ENCODE measurements at regions not wholly inside any gene's neighbourhood (a gene's known extent, or its start where the extent isn't known, plus 50 kb on each side); places are given as distances from the start of the nearest gene placed in this dataset.

DNA sequence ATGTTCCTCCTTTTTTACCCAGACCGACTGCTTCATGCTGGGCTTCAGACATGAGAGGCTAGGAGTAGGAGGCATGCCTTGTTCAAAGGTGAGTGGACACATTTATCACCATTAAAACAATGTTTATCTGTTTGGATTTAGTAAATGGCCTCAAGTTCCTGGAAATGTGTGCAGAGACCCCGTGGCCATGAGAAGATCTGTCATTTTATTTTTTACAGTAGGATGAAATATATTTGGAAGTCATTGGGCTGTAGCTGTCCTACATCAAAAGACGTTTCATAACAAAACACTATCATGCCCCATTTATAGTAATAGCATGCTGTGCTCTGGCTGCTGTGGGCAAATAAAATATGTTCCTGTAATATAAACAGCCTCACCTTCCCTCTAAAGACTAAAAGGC is 403.9 kb upstream of the TNP1 start:
- no peak overlapping the region for H2AFZ ChIP-seq (ENCODE audit: low read depth)
- DNase-seq = no peak
- peaks cover 4% of the 10 kb centered on the region; the same call in 1 of the 2 replicates for H3K9me3 ChIP-seq
- no peak overlapping the region for H3K27ac ChIP-seq (ENCODE audit: low read depth in 2 of 2, low read length in 1 of 2)
- H3K9me2 ChIP-seq = no peaks in the 10 kb centered on the region
- H3K36me3 ChIP-seq (replicated peaks in 1 of 2; ENCODE audit: control insufficient read depth in 1 of 2, insufficient read depth in 2 of 2, low read length in 1 of 2) = no peaks in the 10 kb centered on the region
- ChIA-PET POLR2A (no interaction called here), CTCF (no interaction called here)
- no peaks in the 10 kb centered on the region for H3K27me3 ChIP-seq (ENCODE audit: insufficient read depth)
- TF ChIP-seq, protein P1, sequence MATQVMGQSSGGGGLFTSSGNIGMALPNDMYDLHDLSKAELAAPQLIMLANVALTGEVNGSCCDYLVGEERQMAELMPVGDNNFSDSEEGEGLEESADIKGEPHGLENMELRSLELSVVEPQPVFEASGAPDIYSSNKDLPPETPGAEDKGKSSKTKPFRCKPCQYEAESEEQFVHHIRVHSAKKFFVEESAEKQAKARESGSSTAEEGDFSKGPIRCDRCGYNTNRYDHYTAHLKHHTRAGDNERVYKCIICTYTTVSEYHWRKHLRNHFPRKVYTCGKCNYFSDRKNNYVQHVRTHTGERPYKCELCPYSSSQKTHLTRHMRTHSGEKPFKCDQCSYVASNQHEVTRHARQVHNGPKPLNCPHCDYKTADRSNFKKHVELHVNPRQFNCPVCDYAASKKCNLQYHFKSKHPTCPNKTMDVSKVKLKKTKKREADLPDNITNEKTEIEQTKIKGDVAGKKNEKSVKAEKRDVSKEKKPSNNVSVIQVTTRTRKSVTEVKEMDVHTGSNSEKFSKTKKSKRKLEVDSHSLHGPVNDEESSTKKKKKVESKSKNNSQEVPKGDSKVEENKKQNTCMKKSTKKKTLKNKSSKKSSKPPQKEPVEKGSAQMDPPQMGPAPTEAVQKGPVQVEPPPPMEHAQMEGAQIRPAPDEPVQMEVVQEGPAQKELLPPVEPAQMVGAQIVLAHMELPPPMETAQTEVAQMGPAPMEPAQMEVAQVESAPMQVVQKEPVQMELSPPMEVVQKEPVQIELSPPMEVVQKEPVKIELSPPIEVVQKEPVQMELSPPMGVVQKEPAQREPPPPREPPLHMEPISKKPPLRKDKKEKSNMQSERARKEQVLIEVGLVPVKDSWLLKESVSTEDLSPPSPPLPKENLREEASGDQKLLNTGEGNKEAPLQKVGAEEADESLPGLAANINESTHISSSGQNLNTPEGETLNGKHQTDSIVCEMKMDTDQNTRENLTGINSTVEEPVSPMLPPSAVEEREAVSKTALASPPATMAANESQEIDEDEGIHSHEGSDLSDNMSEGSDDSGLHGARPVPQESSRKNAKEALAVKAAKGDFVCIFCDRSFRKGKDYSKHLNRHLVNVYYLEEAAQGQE (IDR thresholded peaks at IDR 0.05; ENCODE audit: low read depth, low read length) = no peak
- TF ChIP-seq RCOR1 (IDR thresholded peaks at IDR 0.05; ENCODE audit: low read length) = no peak
- TF ChIP-seq GABPA (IDR thresholded peaks at IDR 0.05; ENCODE audit: low read depth) = no peak
- TF ChIP-seq, protein P2, sequence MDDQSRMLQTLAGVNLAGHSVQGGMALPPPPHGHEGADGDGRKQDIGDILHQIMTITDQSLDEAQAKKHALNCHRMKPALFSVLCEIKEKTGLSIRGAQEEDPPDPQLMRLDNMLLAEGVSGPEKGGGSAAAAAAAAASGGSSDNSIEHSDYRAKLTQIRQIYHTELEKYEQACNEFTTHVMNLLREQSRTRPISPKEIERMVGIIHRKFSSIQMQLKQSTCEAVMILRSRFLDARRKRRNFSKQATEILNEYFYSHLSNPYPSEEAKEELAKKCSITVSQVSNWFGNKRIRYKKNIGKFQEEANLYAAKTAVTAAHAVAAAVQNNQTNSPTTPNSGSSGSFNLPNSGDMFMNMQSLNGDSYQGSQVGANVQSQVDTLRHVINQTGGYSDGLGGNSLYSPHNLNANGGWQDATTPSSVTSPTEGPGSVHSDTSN (IDR thresholded peaks at IDR 0.05) = no peak
- TF ChIP-seq, protein P3, sequence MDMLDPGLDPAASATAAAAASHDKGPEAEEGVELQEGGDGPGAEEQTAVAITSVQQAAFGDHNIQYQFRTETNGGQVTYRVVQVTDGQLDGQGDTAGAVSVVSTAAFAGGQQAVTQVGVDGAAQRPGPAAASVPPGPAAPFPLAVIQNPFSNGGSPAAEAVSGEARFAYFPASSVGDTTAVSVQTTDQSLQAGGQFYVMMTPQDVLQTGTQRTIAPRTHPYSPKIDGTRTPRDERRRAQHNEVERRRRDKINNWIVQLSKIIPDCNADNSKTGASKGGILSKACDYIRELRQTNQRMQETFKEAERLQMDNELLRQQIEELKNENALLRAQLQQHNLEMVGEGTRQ (IDR thresholded peaks at IDR 0.05; ENCODE audit: borderline replicate concordance, low read depth, low read length) = no peak
- no peak for TF ChIP-seq GATA2 (CRISPR knock-in tag; IDR thresholded peaks at IDR 0.05)
- no peak for TF ChIP-seq ELF1 (IDR thresholded peaks at IDR 0.05)
- TF ChIP-seq TEAD4 (IDR thresholded peaks at IDR 0.05; ENCODE audit: borderline replicate concordance, insufficient read depth) = no peak
- H3K4me3 ChIP-seq (ENCODE audit: low read depth in 2 of 2, low read length in 1 of 2) = no peak overlapping the region
- no peaks in the 10 kb centered on the region for H4K20me1 ChIP-seq (ENCODE audit: insufficient read depth)
- 52% methylated on average over 3 of the region's 3 CpGs for WGBS (ENCODE audit: low lambda C conversion rate)
- no peaks in the 10 kb centered on the region for H3K4me1 ChIP-seq (ENCODE audit: control insufficient read depth in 1 of 2, insufficient read depth in 2 of 2, low read depth in 1 of 2, low read length in 1 of 2)
- H3K9ac ChIP-seq = no peak overlapping the region
- H3K4me2 ChIP-seq = no peak overlapping the region
- H3F3A ChIP-seq (replicated peaks; ENCODE audit: insufficient read depth) = no peaks in the 10 kb centered on the region
- no peaks in the 10 kb centered on the region for H3K79me2 ChIP-seq (ENCODE audit: insufficient read depth)

- no peak for DNase-seq
- H3K27me3 ChIP-seq (ENCODE audit: insufficient read depth) = no peaks in the 10 kb centered on the region
Observed at GRCh38 chr2:217262911-217263310, 403.0 kb upstream of the TNP1 start.

More at GRCh38 chr2:217262911-217263310, 403.0 kb upstream of the TNP1 start:
- H3F3A ChIP-seq (replicated peaks; ENCODE audit: insufficient read depth) = no peaks in the 10 kb centered on the region
- H3K9me2 ChIP-seq = no peaks in the 10 kb centered on the region
- H3K9ac ChIP-seq = no peak overlapping the region
- POLR2A ChIA-PET = no interaction called here
- H3K4me1 ChIP-seq (ENCODE audit: control insufficient read depth in 1 of 2, insufficient read depth in 2 of 2, low read depth in 1 of 2, low read length in 1 of 2) = no peaks in the 10 kb centered on the region
- H3K4me2 ChIP-seq = no peak overlapping the region
- whole genome bisulfite sequencing (ENCODE audit: low lambda C conversion rate) = 43% methylated on average over 2 of the region's 2 CpGs
- TF ChIP-seq, protein P4, sequence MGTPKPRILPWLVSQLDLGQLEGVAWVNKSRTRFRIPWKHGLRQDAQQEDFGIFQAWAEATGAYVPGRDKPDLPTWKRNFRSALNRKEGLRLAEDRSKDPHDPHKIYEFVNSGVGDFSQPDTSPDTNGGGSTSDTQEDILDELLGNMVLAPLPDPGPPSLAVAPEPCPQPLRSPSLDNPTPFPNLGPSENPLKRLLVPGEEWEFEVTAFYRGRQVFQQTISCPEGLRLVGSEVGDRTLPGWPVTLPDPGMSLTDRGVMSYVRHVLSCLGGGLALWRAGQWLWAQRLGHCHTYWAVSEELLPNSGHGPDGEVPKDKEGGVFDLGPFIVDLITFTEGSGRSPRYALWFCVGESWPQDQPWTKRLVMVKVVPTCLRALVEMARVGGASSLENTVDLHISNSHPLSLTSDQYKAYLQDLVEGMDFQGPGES (IDR thresholded peaks at IDR 0.05; ENCODE audit: low read depth, low read length) = no peak
- no peak for TF ChIP-seq TAF1 (IDR thresholded peaks at IDR 0.05; ENCODE audit: borderline replicate concordance, low read depth, low read length)
- TF ChIP-seq, protein P1 (IDR thresholded peaks at IDR 0.05; ENCODE audit: low read depth, low read length) = no peak
- no peak for TF ChIP-seq RXRA (IDR thresholded peaks at IDR 0.05; ENCODE audit: borderline replicate concordance, low read depth)
- no peaks in the 10 kb centered on the region for H3K79me2 ChIP-seq (ENCODE audit: insufficient read depth)
- no peaks in the 10 kb centered on the region for H3K36me3 ChIP-seq (replicated peaks in 1 of 2; ENCODE audit: control insufficient read depth in 1 of 2, insufficient read depth in 2 of 2, low read length in 1 of 2)
- CTCF ChIA-PET = no interaction called here
- H3K27ac ChIP-seq (ENCODE audit: low read depth in 2 of 2, low read length in 1 of 2) = no peak overlapping the region
- H3K4me3 ChIP-seq (ENCODE audit: low read depth in 2 of 2, low read length in 1 of 2) = no peak overlapping the region
- peaks cover 1% of the 10 kb centered on the region; the same call in 1 of the 2 replicates for H3K9me3 ChIP-seq
- H2AFZ ChIP-seq (ENCODE audit: low read depth) = no peak overlapping the region
- no peaks in the 10 kb centered on the region for H4K20me1 ChIP-seq (ENCODE audit: insufficient read depth)
